ENCODE measurements at regions not wholly inside any gene's neighbourhood (a gene's known extent, or its start where the extent isn't known, plus 50 kb on each side); places are given as distances from the start of the nearest gene placed in this dataset.

- TF ChIP-seq HDAC6 (IDR thresholded peaks at IDR 0.05; ENCODE audit: low read depth, low read length) (no peak), KDM5A (IDR thresholded peaks at IDR 0.05; ENCODE audit: low read length) (no peak), BACH1 (IDR thresholded peaks at IDR 0.05; ENCODE audit: low read length) (no peak)
Measured at GRCh38 chr1:214827883-214828282, 224.9 kb downstream of the CENPF start (continued).
